ENCODE measurements at regions not wholly inside any gene's neighbourhood (a gene's known extent, or its start where the extent isn't known, plus 50 kb on each side); places are given as distances from the start of the nearest gene placed in this dataset.

DNA sequence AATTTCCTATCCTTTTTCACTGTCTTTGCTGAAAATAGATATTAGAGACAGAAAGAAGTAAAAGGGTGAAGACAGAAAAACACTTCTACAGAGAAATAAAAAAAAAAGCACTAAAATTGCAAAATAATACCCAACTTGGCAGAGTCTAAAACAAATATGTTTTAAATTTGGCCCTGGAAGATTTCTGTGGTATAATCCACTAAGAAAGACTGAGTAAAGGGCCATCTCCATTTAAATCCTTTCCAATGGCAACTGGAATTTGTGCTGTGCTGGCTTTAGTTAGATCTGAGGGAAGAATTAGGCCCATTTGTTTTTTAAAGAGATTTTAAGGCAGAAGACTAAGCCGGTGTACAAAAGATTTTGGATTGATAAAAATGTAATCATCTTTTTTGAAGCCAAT, 321.2 kb downstream of the GJA1 start:
- Mint-ChIP-seq H3K9me3 (ENCODE audit: unreplicated experiment) (no peaks in the 10 kb centered on the region), H3K27ac (ENCODE audit: unreplicated experiment) (no peak overlapping the region), H3K36me3 (ENCODE audit: low read depth, unreplicated experiment) (peaks cover 2% of the 10 kb centered on the region), H3K27me3 (ENCODE audit: unreplicated experiment) (no peaks in the 10 kb centered on the region), H3K4me1 (ENCODE audit: unreplicated experiment) (peaks cover 5% of the 10 kb centered on the region), H3K4me3 (ENCODE audit: unreplicated experiment) (no peak overlapping the region)
- no peak for DNase-seq (ENCODE audit: low spot score)
- TF ChIP-seq, protein P1, sequence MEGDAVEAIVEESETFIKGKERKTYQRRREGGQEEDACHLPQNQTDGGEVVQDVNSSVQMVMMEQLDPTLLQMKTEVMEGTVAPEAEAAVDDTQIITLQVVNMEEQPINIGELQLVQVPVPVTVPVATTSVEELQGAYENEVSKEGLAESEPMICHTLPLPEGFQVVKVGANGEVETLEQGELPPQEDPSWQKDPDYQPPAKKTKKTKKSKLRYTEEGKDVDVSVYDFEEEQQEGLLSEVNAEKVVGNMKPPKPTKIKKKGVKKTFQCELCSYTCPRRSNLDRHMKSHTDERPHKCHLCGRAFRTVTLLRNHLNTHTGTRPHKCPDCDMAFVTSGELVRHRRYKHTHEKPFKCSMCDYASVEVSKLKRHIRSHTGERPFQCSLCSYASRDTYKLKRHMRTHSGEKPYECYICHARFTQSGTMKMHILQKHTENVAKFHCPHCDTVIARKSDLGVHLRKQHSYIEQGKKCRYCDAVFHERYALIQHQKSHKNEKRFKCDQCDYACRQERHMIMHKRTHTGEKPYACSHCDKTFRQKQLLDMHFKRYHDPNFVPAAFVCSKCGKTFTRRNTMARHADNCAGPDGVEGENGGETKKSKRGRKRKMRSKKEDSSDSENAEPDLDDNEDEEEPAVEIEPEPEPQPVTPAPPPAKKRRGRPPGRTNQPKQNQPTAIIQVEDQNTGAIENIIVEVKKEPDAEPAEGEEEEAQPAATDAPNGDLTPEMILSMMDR (IDR thresholded peaks at IDR 0.05; ENCODE audit: unreplicated experiment), result no peak

DNA sequence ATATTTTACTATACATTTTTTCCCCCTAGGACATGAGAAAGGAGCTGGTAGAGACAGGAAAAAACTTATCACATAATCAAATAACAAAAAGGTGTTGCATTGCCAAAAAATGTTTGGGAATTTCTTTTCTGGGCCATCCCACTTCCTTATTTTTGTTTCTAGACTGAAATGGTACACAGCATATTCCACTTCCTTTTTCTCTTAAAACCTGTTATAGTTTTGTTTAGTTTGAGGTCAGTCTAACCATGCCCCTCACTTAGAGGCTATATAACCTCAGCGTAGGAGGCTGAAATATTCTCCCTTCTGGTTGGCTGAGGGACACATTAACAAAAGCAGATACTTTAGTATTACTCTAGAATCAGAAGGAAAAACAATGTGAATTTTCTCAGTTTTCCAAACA, 323.9 kb downstream of the GJA1 start:
- Mint-ChIP-seq H3K27ac (ENCODE audit: unreplicated experiment) (no peak overlapping the region), H3K4me3 (ENCODE audit: unreplicated experiment) (no peak overlapping the region), H3K36me3 (ENCODE audit: low read depth, unreplicated experiment) (peaks cover 4% of the 10 kb centered on the region), H3K4me1 (ENCODE audit: unreplicated experiment) (peaks cover 5% of the 10 kb centered on the region), H3K27me3 (ENCODE audit: unreplicated experiment) (no peaks in the 10 kb centered on the region), H3K9me3 (ENCODE audit: unreplicated experiment) (no peaks in the 10 kb centered on the region)
- DNase-seq (ENCODE audit: low spot score), result no peak
- TF ChIP-seq, protein P1 (IDR thresholded peaks at IDR 0.05; ENCODE audit: unreplicated experiment), result no peak

DNA sequence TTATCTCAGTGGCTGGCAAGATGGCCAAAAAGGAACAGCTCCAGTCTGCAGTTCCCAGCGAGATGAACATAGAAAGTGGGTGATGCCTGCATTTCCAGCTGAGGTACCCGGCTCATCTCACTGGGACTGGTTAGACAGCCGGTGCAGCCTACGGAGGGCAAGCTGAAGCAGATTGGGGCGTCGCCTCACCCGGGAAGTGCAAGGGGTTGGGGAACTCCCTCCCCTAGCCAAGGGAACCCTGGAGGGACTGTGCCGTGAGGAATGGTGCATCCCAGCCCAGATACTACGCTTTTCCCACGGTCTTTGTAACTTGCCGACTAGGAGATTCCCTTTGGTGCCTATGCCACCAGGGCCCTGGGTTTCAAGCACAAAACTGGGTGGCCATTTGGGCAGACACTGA, 324.7 kb downstream of the GJA1 start:
- Mint-ChIP-seq H3K4me3 (ENCODE audit: unreplicated experiment) (no peak overlapping the region), H3K27ac (ENCODE audit: unreplicated experiment) (no peak overlapping the region), H3K9me3 (ENCODE audit: unreplicated experiment) (no peaks in the 10 kb centered on the region), H3K4me1 (ENCODE audit: unreplicated experiment) (peaks cover 5% of the 10 kb centered on the region), H3K27me3 (ENCODE audit: unreplicated experiment) (no peaks in the 10 kb centered on the region), H3K36me3 (ENCODE audit: low read depth, unreplicated experiment) (peaks cover 4% of the 10 kb centered on the region)
- TF ChIP-seq, protein P1 (IDR thresholded peaks at IDR 0.05; ENCODE audit: unreplicated experiment), result no peak
- DNase-seq (ENCODE audit: low spot score), result no peak

DNA sequence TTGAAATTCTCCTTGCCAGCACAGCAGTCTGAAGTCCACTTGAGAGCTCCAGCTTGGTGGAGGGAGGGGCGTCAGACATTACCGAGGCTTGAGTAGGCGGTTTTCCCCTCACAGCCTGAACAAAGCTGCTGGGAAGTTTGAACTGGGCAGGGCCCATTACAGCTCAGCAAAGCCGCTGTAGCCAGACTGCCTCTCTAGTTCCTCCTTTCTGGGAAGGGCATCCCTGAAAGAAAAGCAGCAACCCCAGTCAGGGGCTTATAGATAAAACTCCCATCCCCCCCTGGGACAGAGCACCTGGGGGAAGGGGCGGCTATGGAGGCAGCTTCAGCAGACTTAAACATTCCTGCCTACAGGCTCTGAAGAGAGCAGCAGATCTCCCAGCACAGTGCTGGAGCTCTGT, 325.3 kb downstream of the GJA1 start:
- H3K9me3 Mint-ChIP-seq (ENCODE audit: unreplicated experiment), result no peaks in the 10 kb centered on the region
- H3K4me1 Mint-ChIP-seq (ENCODE audit: unreplicated experiment), result peaks cover 5% of the 10 kb centered on the region
- no peak for DNase-seq (ENCODE audit: low spot score)
- no peaks in the 10 kb centered on the region for H3K27me3 Mint-ChIP-seq (ENCODE audit: unreplicated experiment)
- H3K36me3 Mint-ChIP-seq (ENCODE audit: low read depth, unreplicated experiment), result peaks cover 4% of the 10 kb centered on the region
- no peak overlapping the region for H3K4me3 Mint-ChIP-seq (ENCODE audit: unreplicated experiment)
- H3K27ac Mint-ChIP-seq (ENCODE audit: unreplicated experiment), result no peak overlapping the region
- TF ChIP-seq, protein P1 (IDR thresholded peaks at IDR 0.05; ENCODE audit: unreplicated experiment), result no peak

DNA sequence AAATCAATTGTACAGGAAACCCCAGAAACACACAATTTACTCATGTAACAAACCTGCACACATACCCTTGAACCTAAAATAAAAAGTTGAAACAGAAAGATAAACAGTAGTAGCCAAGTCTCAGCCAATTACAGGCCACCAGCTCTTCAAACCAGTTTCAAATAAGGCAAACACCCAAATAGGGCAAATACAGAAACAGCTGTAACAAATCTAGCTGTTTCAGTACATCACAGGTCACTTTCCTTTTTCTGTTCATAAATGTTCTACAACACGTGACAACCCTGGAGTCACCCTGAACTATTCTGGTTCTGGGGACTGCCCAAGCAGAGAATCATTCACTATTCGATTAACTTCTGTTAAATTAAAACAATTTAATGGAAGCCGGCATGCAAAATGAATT, 329.0 kb downstream of the GJA1 start:
- TF ChIP-seq, protein P1 (IDR thresholded peaks at IDR 0.05; ENCODE audit: unreplicated experiment), result no peak

More for the DNA sequence above, 329.0 kb downstream of the GJA1 start:
- Mint-ChIP-seq H3K36me3 (ENCODE audit: low read depth, unreplicated experiment) (peaks cover 4% of the 10 kb centered on the region), H3K4me1 (ENCODE audit: unreplicated experiment) (peaks cover under 1% of the 10 kb centered on the region), H3K27ac (ENCODE audit: unreplicated experiment) (no peak overlapping the region), H3K9me3 (ENCODE audit: unreplicated experiment) (no peaks in the 10 kb centered on the region), H3K4me3 (ENCODE audit: unreplicated experiment) (no peak overlapping the region), H3K27me3 (ENCODE audit: unreplicated experiment) (no peaks in the 10 kb centered on the region)
- DNase-seq (ENCODE audit: low spot score), result no peak
